ENCODE measurements at regions not wholly inside any gene's neighbourhood (a gene's known extent, or its start where the extent isn't known, plus 50 kb on each side); places are given as distances from the start of the nearest gene placed in this dataset.
"Not testable (repeated sequence)": the region's sequence is repeated elsewhere in the genome, so short reads cannot be mapped to it uniquely, and the experiment has no call there.

GRCh38 chr18:38651736-38652135, 1086.1 kb upstream of the CELF4 start:
- no peak for DNase-seq (ENCODE audit: low spot score)
- no peak for ATAC-seq

- ATAC-seq, result no peak
- no peak for DNase-seq (ENCODE audit: low spot score)
These were observed 1082.6 kb upstream of the CELF4 start for GRCh38 chr18:38648179-38648578.

GRCh38 chr18:38646296-38646695, 1080.7 kb upstream of the CELF4 start:
- no peak for DNase-seq (ENCODE audit: low spot score)
- ATAC-seq, result no peak

DNA sequence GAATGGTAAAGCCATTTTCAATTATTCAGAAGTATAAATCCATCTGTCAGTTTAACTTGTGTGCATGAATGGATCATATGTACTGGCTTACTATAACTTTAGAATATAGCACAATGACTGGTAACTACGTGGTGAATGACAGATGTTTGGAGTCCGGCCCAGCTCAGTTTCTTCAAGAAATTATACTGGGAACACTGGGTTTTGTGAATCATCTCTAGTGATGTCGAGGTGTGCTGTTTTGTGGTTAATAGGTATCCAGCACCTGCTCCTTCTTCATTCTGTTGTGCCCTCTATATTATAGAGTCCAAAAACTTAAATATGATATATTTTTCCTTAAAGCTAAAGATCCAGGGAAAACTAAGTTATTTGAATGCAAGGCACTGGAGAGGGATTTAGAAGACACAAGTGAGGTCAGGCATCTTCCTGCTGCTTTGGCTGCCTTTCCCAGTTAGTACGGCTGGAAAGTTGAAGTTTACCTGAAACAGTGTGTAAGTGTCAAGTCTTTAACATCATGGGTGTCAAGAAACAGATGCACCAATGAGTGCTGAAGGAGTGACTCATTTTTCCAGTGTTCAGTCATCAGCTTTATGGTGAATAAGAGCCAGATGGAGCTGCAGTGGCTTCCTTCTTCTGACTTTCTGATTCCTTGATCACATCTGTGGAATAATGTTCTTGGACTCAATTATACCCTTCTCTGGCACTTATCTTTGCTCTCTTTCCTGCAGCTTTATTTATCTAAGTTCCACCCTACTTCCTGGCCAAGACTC, 1079.5 kb upstream of the CELF4 start:
- DNase-seq (ENCODE audit: low spot score), result no peak
- ATAC-seq, result no peak

DNA sequence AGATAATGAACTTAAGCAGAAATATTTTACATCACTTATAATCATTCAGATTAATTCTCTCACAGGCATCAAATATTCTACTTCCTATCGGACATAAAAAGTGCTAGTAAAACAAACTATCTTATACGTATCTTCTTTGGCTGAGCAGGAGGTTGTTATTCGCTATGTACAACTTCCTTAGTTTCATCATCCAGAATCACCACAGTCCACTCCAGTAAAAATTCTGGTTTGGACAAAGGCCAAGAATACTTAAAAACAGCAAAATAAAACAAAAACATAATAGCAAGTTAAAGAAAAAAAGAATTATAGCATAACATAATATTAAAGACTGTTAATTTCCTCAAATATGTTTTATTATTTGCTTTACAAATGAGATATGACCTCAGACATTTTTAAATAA, 1077.1 kb upstream of the CELF4 start:
- DNase-seq (ENCODE audit: low spot score), result no peak
- no peak for ATAC-seq

DNA sequence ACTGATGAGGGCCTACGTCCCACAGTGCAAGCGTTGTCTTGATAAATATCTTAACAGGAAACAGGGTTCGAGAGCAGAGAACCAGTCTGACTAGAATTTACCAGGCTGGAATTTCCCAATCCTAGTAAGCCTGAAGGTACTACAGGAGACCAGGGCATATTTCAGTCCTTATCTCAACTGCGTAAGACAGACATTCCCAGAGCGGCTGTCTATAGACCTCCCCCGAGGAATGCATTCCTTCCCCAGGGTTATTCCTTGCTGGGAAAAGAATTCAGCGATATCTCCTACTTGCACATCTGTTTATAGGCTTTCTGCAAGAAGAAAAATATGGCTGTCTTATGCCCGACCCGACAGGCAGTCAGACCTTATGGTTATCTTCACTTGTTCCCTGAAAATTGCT, 1074.1 kb upstream of the CELF4 start:
- ATAC-seq; DNase-seq (ENCODE audit: low spot score): not testable (repeated sequence)

DNA sequence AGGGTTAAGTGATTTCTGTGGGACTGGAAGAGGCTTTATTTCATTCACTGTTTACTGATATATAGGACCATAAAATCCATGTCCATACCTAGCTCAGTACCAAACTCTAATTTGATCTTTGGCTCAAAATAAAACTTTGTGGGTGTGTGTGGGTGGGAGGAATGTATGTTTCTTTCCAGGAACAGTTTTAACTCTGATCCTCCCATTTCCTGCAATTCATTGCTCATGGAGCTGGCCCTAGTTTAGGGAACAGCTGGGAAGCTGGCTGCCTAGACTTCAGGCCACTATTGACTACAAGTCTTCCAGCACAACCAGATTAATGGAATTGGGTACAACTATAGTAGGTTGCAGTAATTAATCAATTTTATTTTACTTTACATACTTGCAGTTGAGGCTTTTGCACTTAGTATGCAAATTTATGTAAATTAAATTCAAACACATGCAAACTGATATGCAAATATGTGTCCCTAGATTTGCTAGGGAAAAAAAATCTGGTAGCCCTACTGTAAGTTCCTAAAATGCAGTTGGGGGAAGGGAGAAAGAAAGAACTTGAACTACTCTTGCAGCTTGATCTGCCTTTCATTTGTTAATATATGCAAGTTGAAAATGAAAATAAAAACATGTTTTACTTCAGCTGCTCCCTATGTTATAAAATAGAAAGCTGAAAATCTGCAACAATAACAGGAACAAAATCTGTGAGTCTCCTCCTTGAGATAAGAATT, 1070.3 kb upstream of the CELF4 start:
- no peak for DNase-seq (ENCODE audit: low spot score)
- ATAC-seq, result no peak

DNA sequence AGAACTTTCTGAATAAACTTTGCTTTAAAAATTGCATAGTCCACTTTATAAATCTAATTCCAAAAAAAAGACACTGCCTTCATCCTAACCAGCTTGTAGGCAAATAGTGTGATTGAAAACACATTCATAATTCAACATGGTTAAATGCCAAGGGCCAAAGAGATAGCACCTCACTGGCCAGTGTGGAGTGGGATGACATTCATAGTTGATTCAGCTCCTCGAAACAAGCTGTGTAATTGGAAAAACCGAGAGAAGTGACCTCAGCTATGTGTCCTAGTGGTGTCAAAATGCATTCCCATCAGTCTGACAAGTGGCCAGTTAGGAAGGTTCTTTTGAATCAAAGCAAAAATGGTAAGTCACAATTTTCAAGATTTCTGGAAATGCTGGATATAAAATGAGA, 1068.5 kb upstream of the CELF4 start:
- no peak for ATAC-seq
- DNase-seq (ENCODE audit: low spot score), result no peak

DNA sequence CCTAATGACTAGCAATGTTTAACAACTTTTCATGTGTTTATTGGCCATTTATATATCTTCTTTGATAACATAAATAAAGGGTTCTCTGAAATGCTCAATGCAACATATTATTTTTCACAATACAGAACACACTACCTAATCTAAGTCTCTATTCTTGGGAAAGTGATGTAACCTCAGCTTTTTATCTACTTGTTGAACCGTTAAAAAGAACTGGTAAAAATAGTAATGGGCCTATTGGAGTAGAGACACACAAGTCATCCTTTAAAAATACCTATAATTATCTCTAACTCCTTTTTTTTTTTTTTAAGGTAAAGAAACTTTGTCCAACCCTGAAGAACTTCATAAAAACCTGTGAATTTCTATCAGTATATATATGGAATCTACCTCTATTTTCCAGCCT, 1067.7 kb upstream of the CELF4 start:
- DNase-seq (ENCODE audit: low spot score) (no peak), ATAC-seq (no peak)

- ATAC-seq, result no peak
- DNase-seq (ENCODE audit: low spot score), result no peak
These were observed 1053.5 kb upstream of the CELF4 start for GRCh38 chr18:38619129-38619528.

GRCh38 chr18:38616306-38616705, 1050.7 kb upstream of the CELF4 start:
- no peak for DNase-seq (ENCODE audit: low spot score)

DNA sequence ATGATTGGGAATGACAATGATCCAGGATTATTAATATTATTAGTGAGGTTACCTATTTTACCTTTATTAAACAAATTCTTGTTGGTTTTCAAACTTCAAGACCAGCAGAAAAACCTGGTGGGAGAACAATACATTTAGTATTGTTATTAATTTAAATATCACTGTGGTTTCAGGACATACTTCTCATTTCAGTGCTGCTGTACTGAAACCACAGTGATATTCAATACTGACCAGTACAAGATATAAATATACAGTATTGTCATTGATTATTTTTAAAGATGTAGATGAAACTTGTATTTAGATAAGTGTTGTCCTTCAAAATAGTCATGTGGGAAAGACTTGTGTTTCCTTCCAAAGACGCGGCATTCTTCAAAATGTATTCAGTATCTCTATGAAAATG, 1047.3 kb upstream of the CELF4 start:
- no peak for ATAC-seq

More at GRCh38 chr18:38616306-38616705, 1050.7 kb upstream of the CELF4 start:
- ATAC-seq, result no peak

DNA sequence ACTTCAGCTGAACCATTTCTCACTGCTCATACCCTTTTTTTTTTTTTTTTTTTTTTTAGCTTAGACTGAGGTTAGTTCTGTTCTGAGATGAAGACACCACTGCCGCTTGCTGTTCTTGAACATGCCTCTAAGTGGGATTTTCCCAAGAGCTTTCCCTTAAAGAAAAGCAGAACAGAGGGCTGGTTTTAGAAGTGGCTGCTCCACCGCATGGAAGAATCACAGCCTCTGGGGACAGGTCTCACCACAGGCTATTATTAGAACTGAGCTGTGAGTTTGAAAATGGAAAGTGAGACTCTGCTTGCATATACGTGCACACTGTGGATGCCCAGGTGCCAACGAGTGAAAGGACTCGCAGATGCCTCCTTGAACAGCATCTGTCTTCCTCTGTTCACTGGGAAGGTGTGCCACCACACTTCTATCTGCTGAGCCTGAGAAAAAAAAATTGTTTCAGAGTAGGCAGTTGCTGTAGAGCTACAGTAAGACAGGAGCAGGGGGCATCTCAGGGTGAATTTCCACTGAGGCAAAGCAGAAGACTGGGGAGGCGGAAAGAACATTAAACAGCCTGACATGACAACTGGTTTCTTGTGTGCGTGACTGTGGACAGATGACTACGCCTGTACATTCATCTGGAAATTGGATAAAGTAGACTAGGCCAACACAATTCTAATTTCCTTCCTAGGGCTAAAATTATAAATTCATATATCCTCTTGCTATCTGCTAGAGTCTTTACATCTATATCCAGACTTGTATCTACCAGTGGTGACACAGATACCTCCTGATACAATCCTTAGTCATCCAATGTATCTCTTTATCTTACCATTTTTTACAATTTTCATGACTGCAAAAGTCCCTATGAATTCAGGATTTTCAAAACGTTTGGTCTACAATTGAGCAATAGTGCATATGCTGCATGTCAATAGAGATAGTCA, 1045.7 kb upstream of the CELF4 start:
- ATAC-seq (no peak), DNase-seq (ENCODE audit: low spot score) (no peak)

More for the DNA sequence above, 1047.3 kb upstream of the CELF4 start:
- DNase-seq (ENCODE audit: low spot score), result no peak

DNA sequence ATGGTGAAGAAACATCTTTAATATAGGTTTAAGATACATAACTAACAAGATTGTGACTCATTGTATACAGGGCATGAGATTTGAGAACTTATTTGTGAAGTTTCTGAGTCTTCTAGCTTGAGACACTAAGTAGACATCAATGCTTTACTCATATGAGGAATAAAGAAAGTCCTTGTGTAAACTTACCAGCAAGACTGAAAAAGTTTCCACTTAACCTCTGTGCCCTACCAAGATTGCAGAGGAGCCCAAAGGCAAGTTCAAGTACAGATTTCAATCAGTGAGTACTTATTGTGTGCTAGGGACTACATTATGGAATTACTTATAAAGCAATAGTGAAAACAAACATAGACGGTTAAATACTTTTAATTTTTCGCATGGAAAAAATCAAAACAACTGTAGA, 1041.2 kb upstream of the CELF4 start:
- ATAC-seq, result no peak
- no peak for DNase-seq (ENCODE audit: low spot score)

- no peak for DNase-seq (ENCODE audit: low spot score)
- ATAC-seq, result no peak
These were observed 1036.7 kb upstream of the CELF4 start for GRCh38 chr18:38602341-38602740.

DNA sequence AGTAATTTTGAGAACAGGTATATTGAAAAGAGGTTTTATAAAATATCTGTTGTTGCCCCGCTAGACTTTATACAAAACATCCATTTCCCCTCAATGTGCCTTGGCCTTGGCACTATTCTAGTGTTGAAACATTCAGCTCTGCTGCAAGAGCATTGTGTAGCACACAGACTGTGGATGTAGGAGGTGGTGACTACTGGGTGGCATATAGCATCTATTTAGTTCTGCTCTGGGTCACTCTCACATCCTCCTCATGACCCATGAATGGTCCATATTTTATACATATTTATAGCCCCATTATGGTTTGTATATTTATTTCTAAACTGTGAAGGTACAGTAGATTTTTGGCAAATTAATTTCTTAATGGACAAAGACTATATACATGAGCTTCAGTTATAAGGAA, 1022.0 kb upstream of the CELF4 start:
- DNase-seq (ENCODE audit: low spot score), result no peak
- no peak for ATAC-seq

DNA sequence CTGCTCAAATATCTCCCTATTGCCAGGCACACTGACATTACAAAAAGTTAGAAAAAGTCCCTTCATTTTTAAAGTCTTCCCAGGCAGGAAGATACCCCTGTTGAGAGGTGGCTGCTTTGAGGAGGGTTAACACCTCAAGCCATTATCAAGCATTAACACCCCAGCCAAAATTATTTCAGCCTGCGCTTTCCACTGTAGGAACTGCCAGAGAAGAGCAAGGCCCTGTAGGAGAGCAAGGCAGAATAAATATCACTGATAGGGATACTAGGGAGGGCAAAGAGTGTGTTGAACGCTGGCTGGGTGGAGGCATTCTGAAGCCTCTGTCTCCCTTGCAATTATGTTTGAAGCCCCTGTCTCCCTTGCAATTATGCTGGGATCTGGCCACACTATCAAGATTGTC, 1020.7 kb upstream of the CELF4 start:
- ATAC-seq (no peak), DNase-seq (ENCODE audit: low spot score) (no peak)

DNA sequence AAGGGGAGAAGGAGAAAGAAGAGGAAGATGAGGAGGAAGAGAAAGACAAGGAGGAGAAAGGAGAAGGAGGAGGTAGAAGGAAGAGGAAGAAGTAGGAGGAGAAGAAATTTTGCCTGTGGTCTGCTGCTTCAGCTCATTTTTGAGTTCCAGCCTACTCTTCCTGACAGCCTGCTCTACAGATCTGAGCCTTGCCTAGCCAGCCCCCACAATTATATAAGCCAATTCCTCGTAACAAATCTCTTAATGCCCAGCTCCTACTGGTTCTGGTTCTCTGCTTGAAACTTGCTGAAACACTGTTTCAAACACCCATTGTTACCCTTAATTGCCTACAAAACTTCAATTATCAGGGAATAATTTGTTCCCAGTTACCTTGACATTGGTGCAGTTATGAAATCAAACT, 1014.2 kb upstream of the CELF4 start:
- no peak for DNase-seq (ENCODE audit: low spot score)
- ATAC-seq, result no peak

DNA sequence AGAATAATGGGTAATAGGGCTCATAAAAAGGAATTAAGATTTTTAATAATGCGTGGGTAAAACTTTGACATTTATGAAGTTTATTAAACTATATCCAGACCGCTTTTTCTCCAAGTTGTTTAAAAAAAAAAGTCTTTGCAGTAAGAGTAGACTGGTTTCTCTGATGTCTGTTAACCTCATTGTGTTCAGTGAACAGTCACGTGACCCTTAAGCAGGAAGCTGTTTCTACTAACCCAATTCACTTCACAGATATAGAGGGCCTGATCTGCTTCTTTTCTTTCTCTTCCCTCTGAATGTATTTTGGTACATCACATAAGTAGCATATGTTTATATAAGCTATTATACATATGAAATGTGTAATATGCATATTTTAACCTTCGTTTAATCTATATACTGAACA, 1011.3 kb upstream of the CELF4 start:
- no peak for ATAC-seq
- no peak for DNase-seq (ENCODE audit: low spot score)

DNA sequence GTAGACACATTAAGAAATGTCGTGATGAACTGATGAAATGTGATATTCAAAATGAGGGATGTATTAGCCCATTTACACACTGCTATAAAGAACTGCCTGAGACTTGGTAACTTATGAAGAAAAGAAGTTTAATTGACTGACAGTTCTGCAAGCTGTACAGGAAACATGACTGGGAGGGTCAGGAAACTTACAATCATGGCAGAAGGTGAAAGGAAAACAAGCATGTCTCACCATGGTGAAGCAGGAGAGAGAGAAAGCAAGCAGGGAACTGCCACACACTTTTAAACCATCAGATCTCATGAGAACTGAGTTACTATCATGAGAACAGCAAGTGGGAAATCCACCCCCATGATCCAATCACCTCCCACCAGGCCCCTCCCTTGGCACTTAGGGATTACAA, 1010.8 kb upstream of the CELF4 start:
- ATAC-seq (no peak), DNase-seq (ENCODE audit: low spot score) (no peak)

- ATAC-seq, result no peak
These were observed 1010.0 kb upstream of the CELF4 start for GRCh38 chr18:38575648-38576047.

GRCh38 chr18:38575023-38575422, 1009.4 kb upstream of the CELF4 start:
- DNase-seq (ENCODE audit: low spot score), result no peak
- ATAC-seq, result no peak

More at GRCh38 chr18:38575648-38576047, 1010.0 kb upstream of the CELF4 start:
- DNase-seq (ENCODE audit: low spot score), result no peak
